ENCODE measurements at regions not wholly inside any gene's neighbourhood (a gene's known extent, or its start where the extent isn't known, plus 50 kb on each side); places are given as distances from the start of the nearest gene placed in this dataset.

- TF ChIP-seq POLR2AphosphoS5 (IDR thresholded peaks at IDR 0.05) (no peak), EP300 (IDR thresholded peaks at IDR 0.05) (no peak), POLR2A (IDR thresholded peaks at IDR 0.05) (no peak)
- TF ChIP-seq, protein P1, sequence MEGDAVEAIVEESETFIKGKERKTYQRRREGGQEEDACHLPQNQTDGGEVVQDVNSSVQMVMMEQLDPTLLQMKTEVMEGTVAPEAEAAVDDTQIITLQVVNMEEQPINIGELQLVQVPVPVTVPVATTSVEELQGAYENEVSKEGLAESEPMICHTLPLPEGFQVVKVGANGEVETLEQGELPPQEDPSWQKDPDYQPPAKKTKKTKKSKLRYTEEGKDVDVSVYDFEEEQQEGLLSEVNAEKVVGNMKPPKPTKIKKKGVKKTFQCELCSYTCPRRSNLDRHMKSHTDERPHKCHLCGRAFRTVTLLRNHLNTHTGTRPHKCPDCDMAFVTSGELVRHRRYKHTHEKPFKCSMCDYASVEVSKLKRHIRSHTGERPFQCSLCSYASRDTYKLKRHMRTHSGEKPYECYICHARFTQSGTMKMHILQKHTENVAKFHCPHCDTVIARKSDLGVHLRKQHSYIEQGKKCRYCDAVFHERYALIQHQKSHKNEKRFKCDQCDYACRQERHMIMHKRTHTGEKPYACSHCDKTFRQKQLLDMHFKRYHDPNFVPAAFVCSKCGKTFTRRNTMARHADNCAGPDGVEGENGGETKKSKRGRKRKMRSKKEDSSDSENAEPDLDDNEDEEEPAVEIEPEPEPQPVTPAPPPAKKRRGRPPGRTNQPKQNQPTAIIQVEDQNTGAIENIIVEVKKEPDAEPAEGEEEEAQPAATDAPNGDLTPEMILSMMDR (IDR thresholded peaks at IDR 0.05) = no peak
- 92 to 94% methylated on average over 2 of the region's 2 CpGs for WGBS, 2 donors
- ATAC-seq (ENCODE audit: low FRiP score in 2 of 2) = no peak
Measured at GRCh38 chr2:155715705-155716104, 616.8 kb downstream of the NR4A2 start.

GRCh38 chr2:155714983-155715382 is 617.5 kb downstream of the NR4A2 start:
- 61 to 66% methylated on average over 1 of the region's 1 CpG for WGBS, 2 donors
- TF ChIP-seq, protein P1 (IDR thresholded peaks at IDR 0.05) = no peak
- no peak for TF ChIP-seq POLR2A (IDR thresholded peaks at IDR 0.05)
- TF ChIP-seq POLR2AphosphoS5 (IDR thresholded peaks at IDR 0.05) = no peak
- no peak for TF ChIP-seq EP300 (IDR thresholded peaks at IDR 0.05)
- no peak overlapping the region for H3K27ac ChIP-seq
- DNase-seq (no peak), ATAC-seq (ENCODE audit: low FRiP score in 2 of 2) (no peak)
- no peaks in the 10 kb centered on the region for H3K27me3 ChIP-seq
- H3K36me3 ChIP-seq = no peaks in the 10 kb centered on the region
- H3K9me3 ChIP-seq = no peaks in the 10 kb centered on the region
- H3K4me1 ChIP-seq = no peaks in the 10 kb centered on the region
- H3K4me3 ChIP-seq = no peak overlapping the region

More at GRCh38 chr2:155715705-155716104, 616.8 kb downstream of the NR4A2 start:
- Histone ChIP-seq H3K36me3 (no peaks in the 10 kb centered on the region), H3K27me3 (no peaks in the 10 kb centered on the region), H3K9me3 (no peaks in the 10 kb centered on the region), H3K27ac (no peak overlapping the region), H3K4me3 (no peak overlapping the region), H3K4me1 (no peaks in the 10 kb centered on the region)
- DNase-seq = no peak

DNA sequence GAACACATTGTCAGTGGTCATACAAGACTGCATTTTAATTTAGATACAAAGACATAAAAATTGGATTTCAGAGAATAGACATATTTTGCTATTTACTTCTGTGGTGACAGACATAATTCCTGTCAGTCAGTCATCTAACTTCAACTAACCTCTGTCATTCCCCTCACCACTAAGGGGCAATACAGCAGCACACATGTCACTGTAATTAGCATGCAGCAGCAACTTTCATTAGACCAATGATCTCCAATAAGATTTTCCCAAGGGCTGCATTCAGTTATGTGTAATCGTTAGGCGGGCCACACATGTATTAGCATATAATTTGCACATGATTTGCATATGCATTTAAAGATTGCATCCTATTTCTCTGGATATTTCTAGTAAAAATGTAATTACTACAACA is 624.5 kb downstream of the NR4A2 start:
- 77 to 92% methylated on average over 2 of the region's 2 CpGs for WGBS, 2 donors
- TF ChIP-seq POLR2A (IDR thresholded peaks at IDR 0.05) = no peak
- no peak for TF ChIP-seq POLR2AphosphoS5 (IDR thresholded peaks at IDR 0.05)
- TF ChIP-seq, protein P1 (IDR thresholded peaks at IDR 0.05) = no peak
- DNase-seq (no peak), ATAC-seq (ENCODE audit: low FRiP score in 2 of 2) (no peak)
- no peak overlapping the region for H3K4me3 ChIP-seq
- H3K27me3 ChIP-seq = no peaks in the 10 kb centered on the region
- no peak overlapping the region for H3K27ac ChIP-seq
- H3K9me3 ChIP-seq = no peaks in the 10 kb centered on the region
- H3K4me1 ChIP-seq = no peaks in the 10 kb centered on the region
- no peaks in the 10 kb centered on the region for H3K36me3 ChIP-seq

DNA sequence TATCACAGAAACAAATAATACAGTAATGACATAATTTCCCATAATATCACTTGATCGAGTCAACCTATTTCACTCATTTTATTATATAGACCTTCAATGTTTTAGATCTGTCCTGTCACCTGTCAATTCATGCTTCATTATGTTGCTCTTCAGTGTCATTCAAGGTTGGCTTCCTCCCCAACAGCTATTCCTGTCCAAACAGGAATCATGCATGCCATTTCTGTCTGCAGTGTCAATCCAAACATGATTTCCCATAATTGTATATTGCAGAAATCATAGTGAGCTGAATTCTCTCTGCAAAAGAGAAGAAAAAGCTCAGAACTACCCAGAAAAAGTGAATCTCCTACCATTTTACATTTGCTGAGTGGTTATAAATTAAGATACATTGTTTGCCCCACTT is 628.6 kb downstream of the NR4A2 start:
- Histone ChIP-seq H3K36me3 (no peaks in the 10 kb centered on the region), H3K9me3 (no peaks in the 10 kb centered on the region), H3K4me3 (no peak overlapping the region), H3K27me3 (no peaks in the 10 kb centered on the region), H3K4me1 (no peaks in the 10 kb centered on the region), H3K27ac (no peak overlapping the region)
- ATAC-seq (ENCODE audit: low FRiP score in 2 of 2) = no peak
- TF ChIP-seq, protein P1 (IDR thresholded peaks at IDR 0.05) = no peak
- TF ChIP-seq EP300 (IDR thresholded peaks at IDR 0.05) = no peak
- TF ChIP-seq POLR2A (IDR thresholded peaks at IDR 0.05) = no peak
- no peak for TF ChIP-seq POLR2AphosphoS5 (IDR thresholded peaks at IDR 0.05)
- WGBS, 2 donors = 81 to 91% methylated on average over 1 of the region's 1 CpG
- DNase-seq = no peak

DNA sequence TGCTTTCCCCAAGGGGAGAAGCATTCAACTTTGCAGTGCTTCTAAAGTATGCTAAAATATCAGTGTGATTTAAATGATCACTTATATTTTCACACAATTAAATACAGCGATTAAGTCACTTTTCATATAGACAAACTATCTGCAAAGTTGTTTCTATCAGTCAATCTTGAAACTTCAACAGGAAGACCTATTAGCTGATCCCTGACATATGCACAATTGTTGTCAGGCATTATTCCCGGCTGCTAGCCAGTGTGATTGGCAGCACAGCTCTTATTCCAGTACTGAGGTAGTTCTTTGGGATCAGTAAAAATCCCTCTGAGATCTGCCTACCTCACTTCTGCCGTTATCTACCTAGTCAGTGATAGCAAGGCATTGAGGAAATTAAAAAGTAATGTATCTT is 629.5 kb downstream of the NR4A2 start:
- no peaks in the 10 kb centered on the region for H3K36me3 ChIP-seq
- H3K27ac ChIP-seq = no peak overlapping the region
- no peaks in the 10 kb centered on the region for H3K27me3 ChIP-seq
- no peaks in the 10 kb centered on the region for H3K9me3 ChIP-seq
- TF ChIP-seq POLR2AphosphoS5 (IDR thresholded peaks at IDR 0.05) (no peak), EP300 (IDR thresholded peaks at IDR 0.05) (no peak), POLR2A (IDR thresholded peaks at IDR 0.05) (no peak)
- TF ChIP-seq, protein P1 (IDR thresholded peaks at IDR 0.05) = no peak
- WGBS, 2 donors = 70 to 75% methylated on average over 3 of the region's 3 CpGs
- ATAC-seq (ENCODE audit: low FRiP score in 2 of 2) (no peak), DNase-seq (no peak)
- no peaks in the 10 kb centered on the region for H3K4me1 ChIP-seq
- no peak overlapping the region for H3K4me3 ChIP-seq
